HPDE6-E6E7 (cell line): ENCODE measurements at regions not wholly inside any gene's neighbourhood (a gene's known extent, or its start where the extent isn't known, plus 50 kb on each side); places are given as distances from the start of the nearest gene placed in this dataset.

Experiments used
- DNase-seq: peaks from one replicate; pipeline ENCODE4 v3.0.0; 2011; ENCODE audit warnings: missing footprints; ENCODE audit errors: extremely low spot score

GRCh38 chr2:129627437-129627836 is 352.0 kb upstream of the RAB6C start:
- DNase-seq, result no peak

- DNase-seq, result no peak
Observed at GRCh38 chr2:129636692-129637091, 342.8 kb upstream of the RAB6C start.

- no peak for DNase-seq
Observed at GRCh38 chr2:129641371-129641770, 338.1 kb upstream of the RAB6C start.

GRCh38 chr2:129642526-129643043 is 336.9 kb upstream of the RAB6C start:
- no peak for DNase-seq

GRCh38 chr2:129645335-129645734 is 334.1 kb upstream of the RAB6C start:
- no peak for DNase-seq

- DNase-seq, result no peak
Observed at GRCh38 chr2:129646107-129646506, 333.4 kb upstream of the RAB6C start.

GRCh38 chr2:129653246-129653645 is 326.2 kb upstream of the RAB6C start:
- no peak for DNase-seq

- DNase-seq, result no peak
Observed at GRCh38 chr2:129654331-129654730, 325.1 kb upstream of the RAB6C start.

GRCh38 chr2:129656081-129656598 is 323.3 kb upstream of the RAB6C start:
- no peak for DNase-seq

- no peak for DNase-seq
Observed at GRCh38 chr2:129658430-129658829, 321.0 kb upstream of the RAB6C start.

GRCh38 chr2:129661935-129662334 is 317.5 kb upstream of the RAB6C start:
- no peak for DNase-seq

- no peak for DNase-seq
Observed at GRCh38 chr2:129667577-129667976, 311.9 kb upstream of the RAB6C start.

GRCh38 chr2:129672521-129672920 is 306.9 kb upstream of the RAB6C start:
- DNase-seq, result no peak

- no peak for DNase-seq
Observed at GRCh38 chr2:129673234-129673633, 306.2 kb upstream of the RAB6C start.

GRCh38 chr2:129673847-129674711 is 305.4 kb upstream of the RAB6C start:
- no peak for DNase-seq

GRCh38 chr2:129678751-129679150 is 300.7 kb upstream of the RAB6C start:
- DNase-seq, result no peak

GRCh38 chr2:129681788-129682187 is 297.7 kb upstream of the RAB6C start:
- no peak for DNase-seq

GRCh38 chr2:129689653-129690448 is 289.6 kb upstream of the RAB6C start:
- DNase-seq, result no peak

- no peak for DNase-seq
Observed at GRCh38 chr2:129695496-129695895, 284.0 kb upstream of the RAB6C start.

- DNase-seq, result no peak
Observed at GRCh38 chr2:129698593-129698992, 280.9 kb upstream of the RAB6C start.

GRCh38 chr2:129699781-129700573 is 279.5 kb upstream of the RAB6C start:
- DNase-seq, result no peak
